H9 (cell line): ENCODE measurements at regions not wholly inside any gene's neighbourhood (a gene's known extent, or its start where the extent isn't known, plus 50 kb on each side); places are given as distances from the start of the nearest gene placed in this dataset.

Experiments used
- DNase-seq: peaks from one replicate; pipeline ENCODE4 v3.0.0-alpha.2; 2017
- H2AFZ ChIP-seq: one replicate; pipeline ENCODE4 v1.6.1; 2013; ENCODE audit warnings: mild to moderate bottlenecking, low read length, control low read depth, moderate library complexity
- H2AK5ac ChIP-seq: 2 replicates; pipeline ENCODE4 v1.6.1; 2013; ENCODE audit warnings: low read length, control low read depth, mixed read lengths; ENCODE audit not compliant: insufficient read length
- H2BK120ac ChIP-seq: one replicate; pipeline ENCODE4 v1.6.1; 2013; ENCODE audit warnings: low read depth, mild to moderate bottlenecking, low read length, control low read depth, inconsistent platforms; ENCODE audit not compliant: poor library complexity, severe bottlenecking
- H2BK12ac ChIP-seq: 2 replicates; pipeline ENCODE4 v1.6.1; 2013; ENCODE audit warnings: low read length, control low read depth, mixed read lengths, low read depth; ENCODE audit not compliant: insufficient read length
- H2BK15ac ChIP-seq: 2 replicates; pipeline ENCODE4 v1.6.1; 2013; ENCODE audit warnings: low read depth, low read length, control low read depth
- H2BK20ac ChIP-seq: one replicate; pipeline ENCODE4 v1.6.1; 2013; ENCODE audit warnings: low read depth, mild to moderate bottlenecking, low read length, control low read depth, inconsistent platforms; ENCODE audit not compliant: poor library complexity, severe bottlenecking
- H2BK5ac ChIP-seq: 2 replicates; pipeline ENCODE4 v1.6.1; 2013; ENCODE audit warnings: low read length, control low read depth, mixed read lengths; ENCODE audit not compliant: insufficient read length
- H3K14ac ChIP-seq: 2 replicates; pipeline ENCODE4 v1.6.1; 2013; ENCODE audit warnings: low read length, control low read depth; ENCODE audit not compliant: insufficient read depth
- H3K18ac ChIP-seq: 2 replicates; pipeline ENCODE4 v1.6.1; 2013; ENCODE audit warnings: low read depth, mild to moderate bottlenecking, mixed read lengths, low read length, control low read depth; ENCODE audit not compliant: insufficient read length
- H3K23ac ChIP-seq: 2 replicates; pipeline ENCODE4 v1.6.1; 2013; ENCODE audit warnings: low read length, control low read depth, mixed read lengths, low read depth; ENCODE audit not compliant: insufficient read length
- H3K23me2 ChIP-seq: 2 replicates; pipeline ENCODE4 v1.6.1; 2013; ENCODE audit warnings: low read depth, mild to moderate bottlenecking, mixed read lengths, low read length, control low read depth; ENCODE audit not compliant: insufficient read length, poor library complexity, severe bottlenecking
- H3K27ac ChIP-seq: 2 replicates; pipeline ENCODE4 v1.5.1; 2013; ENCODE audit warnings: low read length, control low read depth, mixed read lengths, low read depth; ENCODE audit not compliant: insufficient read length
- H3K27me3 ChIP-seq: 2 replicates; pipeline ENCODE4 v1.6.1; 2013; ENCODE audit warnings: low read length, control low read depth, inconsistent platforms; ENCODE audit not compliant: insufficient read depth
- H3K4ac ChIP-seq: 2 replicates; pipeline ENCODE4 v1.6.1; 2013; ENCODE audit warnings: low read depth, mild to moderate bottlenecking, control low read depth, inconsistent platforms, low read length, moderate library complexity
- H3K4me1 ChIP-seq: 2 replicates; pipeline ENCODE4 v1.6.1; 2013; ENCODE audit warnings: low read length, control low read depth, inconsistent platforms; ENCODE audit not compliant: insufficient read depth
- H3K4me2 ChIP-seq: 2 replicates; pipeline ENCODE4 v1.6.1; 2013; ENCODE audit warnings: low read length, control low read depth, mixed read lengths; ENCODE audit not compliant: insufficient read length, insufficient read depth
- H3K56ac ChIP-seq: 2 replicates; pipeline ENCODE4 v1.6.1; 2013; ENCODE audit warnings: low read depth, mild to moderate bottlenecking, mixed read lengths, low read length, control low read depth; ENCODE audit not compliant: insufficient read length
- H3K79me1 ChIP-seq: 2 replicates; pipeline ENCODE4 v1.6.1; 2013; ENCODE audit warnings: low read depth, mild to moderate bottlenecking, moderate library complexity, low read length, control low read depth, inconsistent platforms; ENCODE audit not compliant: insufficient read depth, poor library complexity, severe bottlenecking
- H3K79me2 ChIP-seq: 2 replicates; pipeline ENCODE4 v1.6.1; 2013; ENCODE audit warnings: low read length, control low read depth, inconsistent platforms; ENCODE audit not compliant: insufficient read depth
- H3K9ac ChIP-seq: 2 replicates; pipeline ENCODE4 v1.6.1; 2013; ENCODE audit warnings: low read length, control low read depth, mixed read lengths; ENCODE audit not compliant: insufficient read length; ENCODE audit errors: extremely low read depth
- H3K9me3 ChIP-seq: one replicate; pipeline ENCODE4 v1.6.1; 2013; ENCODE audit warnings: low read depth, low read length, inconsistent platforms; ENCODE audit not compliant: control insufficient read depth
- H3T11ph ChIP-seq: one replicate; pipeline ENCODE4 v1.6.1; 2013; ENCODE audit warnings: mild to moderate bottlenecking, low read length, control low read depth, inconsistent platforms
- H4K20me1 ChIP-seq: one replicate; pipeline ENCODE4 v1.6.1; 2013; ENCODE audit not compliant: control insufficient read depth, insufficient read length, insufficient read depth
- H4K5ac ChIP-seq: 2 replicates; pipeline ENCODE4 v1.6.1; 2013; ENCODE audit warnings: low read depth, mild to moderate bottlenecking, mixed read lengths, low read length, control low read depth; ENCODE audit not compliant: insufficient read length
- H4K8ac ChIP-seq: replicated peaks from 2 replicates; pipeline ENCODE4 v1.6.1; 2013; ENCODE audit warnings: low read length, control low read depth, mixed read lengths, low read depth; ENCODE audit not compliant: insufficient read length
- H4K91ac ChIP-seq: 2 replicates; pipeline ENCODE4 v1.6.1; 2013; ENCODE audit warnings: low read depth, mild to moderate bottlenecking, moderate library complexity, mixed read lengths, low read length, control low read depth; ENCODE audit not compliant: insufficient read length
- H3K27ac Mint-ChIP-seq, 3 experiments: 2 replicates in 2 of 3; 3 replicates in 1 of 3; pipeline ENCODE4 v1.8.0; 2020 to 2021; ENCODE audit warnings: mixed read lengths in 3 of 3, mild to moderate bottlenecking in 1 of 3, moderate library complexity in 1 of 3
- H3K27me3 Mint-ChIP-seq: 2 replicates; pipeline ENCODE4 v1.8.0; 2021; ENCODE audit warnings: low read depth, mild to moderate bottlenecking, moderate library complexity, mixed read lengths
- H3K36me3 Mint-ChIP-seq, 3 experiments: 2 replicates in 2 of 3; 3 replicates in 1 of 3; pipeline ENCODE4 v1.8.0; 2020 to 2021; ENCODE audit warnings: low read depth in 3 of 3, mixed read lengths in 3 of 3; ENCODE audit not compliant: insufficient read depth in 1 of 3
- H3K4me1 Mint-ChIP-seq, 2 experiments: 2 replicates each; pipeline ENCODE4 v1.8.0; 2020; ENCODE audit warnings: mixed read lengths in 2 of 2
- H3K4me3 Mint-ChIP-seq, 2 experiments: 2 replicates in 1 of 2; 3 replicates in 1 of 2; pipeline ENCODE4 v1.8.0; 2020 to 2021; ENCODE audit warnings: mild to moderate bottlenecking in 2 of 2, mixed read lengths in 2 of 2, moderate library complexity in 1 of 2
- H3K9me3 Mint-ChIP-seq, 2 experiments: 2 replicates in 1 of 2; 3 replicates in 1 of 2; pipeline ENCODE4 v1.8.0; 2020; ENCODE audit warnings: mild to moderate bottlenecking in 2 of 2, mixed read lengths in 2 of 2, moderate library complexity in 1 of 2
- CTCF ChIP-seq: fragments of 200-600 bp; sonication (generic); conservative IDR thresholded peaks from 3 replicates; pipeline ENCODE4 v1.8.0; 2021; ENCODE audit warnings: antibody characterized with exemption, mild to moderate bottlenecking
- WGBS: extraction: QIAGEN DNeasy Blood & Tissue Kit; methylation state at CpG from one replicate; pipeline ENCODE4 v1.1.7; 2013; ENCODE audit warnings: missing lambda C conversion rate, low lambda C conversion rate, mixed read lengths; ENCODE audit not compliant: insufficient read length; ENCODE audit errors: extremely low coverage; 5-methylcytosine and 5-hydroxymethylcytosine counted together

GRCh38 chr6:84597238-84597875 lies 167.0 kb downstream of the TBX18 start:
- no peaks in the 10 kb centered on the region for H3K79me2 ChIP-seq
- H2AFZ ChIP-seq = no peak overlapping the region
- no peak overlapping the region for H3K56ac ChIP-seq
- no peak overlapping the region for H4K5ac ChIP-seq
- no peak overlapping the region for H3K9ac ChIP-seq
- no CpG with 5 or more reads among the region's 4 CpGs for WGBS
- no peak overlapping the region for H3K23ac ChIP-seq
- H4K8ac ChIP-seq = no peak overlapping the region
- DNase-seq = no peak
- no peak overlapping the region for H2BK120ac ChIP-seq
- H3K27me3 ChIP-seq = no peaks in the 10 kb centered on the region
- H3K23me2 ChIP-seq = no peaks in the 10 kb centered on the region
- H2BK20ac ChIP-seq = no peak overlapping the region
- no peak overlapping the region for H4K91ac ChIP-seq
- Mint-ChIP-seq H3K36me3 (no peaks in the 10 kb centered on the region), H3K27me3 (no peaks in the 10 kb centered on the region), H3K4me1 (no peaks in the 10 kb centered on the region), H3K4me3 (no peak overlapping the region), H3K9me3 (no peaks in the 10 kb centered on the region), H3K27ac (no peak overlapping the region)
- H3K79me1 ChIP-seq = no peaks in the 10 kb centered on the region
- no peak overlapping the region for H2BK15ac ChIP-seq
- H3K4me2 ChIP-seq = no peak overlapping the region
- no peak for TF ChIP-seq CTCF
- H3K14ac ChIP-seq = no peak overlapping the region
- H3K4ac ChIP-seq = no peak overlapping the region
- no peak overlapping the region for H3K27ac ChIP-seq
- H3T11ph ChIP-seq = no peak overlapping the region
- no peak overlapping the region for H2BK5ac ChIP-seq
- H2BK12ac ChIP-seq = no peak overlapping the region
- H3K4me1 ChIP-seq = no peaks in the 10 kb centered on the region
- no peaks in the 10 kb centered on the region for H4K20me1 ChIP-seq
- H3K9me3 ChIP-seq = no peaks in the 10 kb centered on the region
- no peak overlapping the region for H2AK5ac ChIP-seq
- H3K18ac ChIP-seq = no peak overlapping the region
